K562 (cell line): ENCODE measurements at regions not wholly inside any gene's neighbourhood (a gene's known extent, or its start where the extent isn't known, plus 50 kb on each side); places are given as distances from the start of the nearest gene placed in this dataset.

ENCODE experiments used
- ATAC-seq: fragments of 200-7000 bp; cut with Tn5 transposase; 3 replicates; pipeline ENCODE4 v1.9.1; 2020; ENCODE audit warnings: moderate library complexity
- BruUV-seq: library from RNA; stranded (reverse); fragments of 400-500 nt; replicated peaks from 2 replicates; lab custom pipeline; 2021; lab: Mats Ljungman, UMichigan
- CTCF ChIA-PET: fragments of 300-600 bp; formaldehyde crosslinking; extraction: SDS; loops from one replicate; lab custom pipeline; 2021; ENCODE audit warnings: low intra/inter-chr PET ratio; lab: Yijun Ruan, JAX
- POLR2A ChIA-PET: fragments of 300-600, 350-650 bp; sonication (Branson Sonifier 250); formaldehyde crosslinking; extraction: SDS; loops from one replicate; lab custom pipeline; 2021; ENCODE audit warnings: antibody characterized with exemption, inconsistent platforms; lab: Yijun Ruan, JAX
- DNase-seq, 4 experiments: peaks; one replicate each; pipeline versions ENCODE4 v3.0.0 to v3.0.0-alpha.2; 2011 to 2018; ENCODE audit warnings: low spot score in 3 of 4, mixed read lengths in 3 of 4; ENCODE audit errors: extremely low read depth in 1 of 4
- FAIRE-seq: peaks from 2 replicates; lab custom pipeline; 2011; peaks lifted over from hg19 to GRCh38; lab: Jason Lieb, UNC
- H2AFZ ChIP-seq: 2 replicates; pipeline ENCODE4 v1.6.0; 2011; ENCODE audit warnings: low read depth, low read length, control low read depth, inconsistent platforms
- H3K27ac ChIP-seq: fragments of 200-600 bp; 3 replicates; pipeline ENCODE4 v1.8.0; 2011; ENCODE audit warnings: low read depth, mild to moderate bottlenecking, control low read depth, inconsistent platforms, low read length, moderate library complexity, mixed read lengths; ENCODE audit errors: extremely low read depth
- H3K27me3 ChIP-seq, 2 experiments: fragments of 300-600 bp in 1 of 2; 2 replicates in 1 of 2; 3 replicates in 1 of 2; pipeline versions ENCODE4 v1.6.0 to v1.8.0; 2011; ENCODE audit warnings: inconsistent platforms in 2 of 2, low read length in 2 of 2, mild to moderate bottlenecking in 1 of 2, mixed read lengths in 1 of 2, moderate library complexity in 1 of 2; ENCODE audit not compliant: control insufficient read depth in 2 of 2, insufficient read depth in 2 of 2
- H3K36me3 ChIP-seq: fragments of 300-600 bp; 3 replicates; pipeline ENCODE4 v1.8.0; 2011; ENCODE audit warnings: mild to moderate bottlenecking, low read length, inconsistent platforms; ENCODE audit not compliant: control insufficient read depth, insufficient read depth
- H3K4me1 ChIP-seq, 2 experiments: fragments of 200-600 bp in 1 of 2; replicated peaks in 1 of 2; 2 replicates in 1 of 2; 3 replicates in 1 of 2; pipeline versions ENCODE4 v1.5.1 to v1.8.0; 2011; ENCODE audit warnings: inconsistent platforms in 2 of 2, low read length in 2 of 2, mild to moderate bottlenecking in 1 of 2, mixed read lengths in 1 of 2, moderate library complexity in 1 of 2; ENCODE audit not compliant: control insufficient read depth in 2 of 2, insufficient read depth in 2 of 2
- H3K4me2 ChIP-seq: 2 replicates; pipeline ENCODE4 v1.6.1; 2011; ENCODE audit warnings: low read length, control low read depth, inconsistent platforms, mixed read lengths; ENCODE audit not compliant: insufficient read depth
- H3K4me3 ChIP-seq: fragments of 200-600 bp; sonication (generic), shearing (Covaris generic); 2 replicates; pipeline ENCODE4 v1.5.1; 2016; ENCODE audit warnings: control low read depth, inconsistent platforms
- H3K79me2 ChIP-seq: fragments of 200-600 bp; 3 replicates; pipeline ENCODE4 v1.8.0; 2011; ENCODE audit warnings: low read length, inconsistent platforms; ENCODE audit not compliant: control insufficient read depth, insufficient read depth
- H3K9ac ChIP-seq, 2 experiments: 2 replicates each; pipeline versions ENCODE4 v1.6.0 to v1.6.1; 2011; ENCODE audit warnings: low read depth in 2 of 2, low read length in 2 of 2, control low read depth in 1 of 2, inconsistent platforms in 1 of 2, mild to moderate bottlenecking in 1 of 2, mixed read lengths in 1 of 2; ENCODE audit not compliant: insufficient read depth in 1 of 2
- H3K9me1 ChIP-seq: one replicate; pipeline ENCODE4 v1.6.0; 2011; ENCODE audit warnings: inconsistent platforms, mild to moderate bottlenecking, low read length, moderate library complexity; ENCODE audit not compliant: control insufficient read depth, insufficient read depth
- H3K9me3 ChIP-seq: replicated peaks from 2 replicates; pipeline ENCODE4 v1.5.1; 2011; ENCODE audit warnings: low read depth, low read length, inconsistent platforms; ENCODE audit not compliant: control insufficient read depth, insufficient read depth
- H4K20me1 ChIP-seq: replicated peaks from 2 replicates; pipeline ENCODE4 v1.6.1; 2011; ENCODE audit warnings: low read length, inconsistent platforms, mixed read lengths; ENCODE audit not compliant: control insufficient read depth, insufficient read depth
- CBX2 ChIP-seq: fragments of 200-600 bp; sonication (generic); IDR thresholded peaks from one replicate; pipeline ENCODE4 v1.6.1; 2012; ENCODE audit warnings: mild to moderate bottlenecking, low read length, inconsistent platforms; ENCODE audit not compliant: insufficient read depth, poor library complexity, severe bottlenecking
- E4F1 ChIP-seq: fragments of 250-450 bp; sonication (Bioruptor Pico); IDR thresholded peaks from 2 replicates; pipeline ENCODE4 v1.5.0; 2021; ENCODE audit warnings: mild to moderate bottlenecking, borderline replicate concordance
- GABPB1 ChIP-seq: sonication (generic); formaldehyde crosslinking; IDR thresholded peaks from 2 replicates; pipeline ENCODE4 v1.8.0; 2022; ENCODE audit warnings: mild to moderate bottlenecking, missing genetic modification reagents
- KAT8 ChIP-seq: fragments of 450-650 bp; IDR thresholded peaks from 2 replicates; pipeline ENCODE4 v1.6.1; 2016; ENCODE audit warnings: low read depth, mild to moderate bottlenecking
- KHSRP ChIP-seq: fragments of 450-650 bp; IDR thresholded peaks from 2 replicates; pipeline ENCODE4 v1.6.1; 2017
- MCM7 ChIP-seq, 2 experiments: fragments of 450-650 bp; IDR thresholded peaks; 2 replicates each; pipeline ENCODE4 v1.6.1; 2016 to 2018
- MXD1 ChIP-seq: fragments of 250-450 bp; sonication (Bioruptor Pico); IDR thresholded peaks from 2 replicates; pipeline ENCODE4 v1.8.0; 2021; ENCODE audit warnings: borderline replicate concordance, mild to moderate bottlenecking, moderate library complexity; ENCODE audit not compliant: poor library complexity, severe bottlenecking
- NR3C1 ChIP-seq: sonication (generic); formaldehyde crosslinking; IDR thresholded peaks from 2 replicates; pipeline ENCODE4 v1.8.1; 2022; ENCODE audit warnings: missing genetic modification reagents
- PHB ChIP-seq: fragments of 250-450 bp; sonication (Bioruptor Pico); IDR thresholded peaks from 2 replicates; pipeline ENCODE4 v1.5.0; 2021
- POLR2AphosphoS5 ChIP-seq: IDR thresholded peaks from 2 replicates; pipeline ENCODE4 v1.6.1; 2011; ENCODE audit warnings: mild to moderate bottlenecking, low read depth, low read length, moderate library complexity; ENCODE audit not compliant: control insufficient read depth, insufficient read depth
- RBM39 ChIP-seq: fragments of 200-400 bp; formaldehyde crosslinking; optimal IDR thresholded peaks from 2 replicates; pipeline ENCODE3; 2018; ENCODE audit warnings: low read depth, low read length
- SMARCB1 ChIP-seq: IDR thresholded peaks from 2 replicates; pipeline ENCODE4 v1.6.1; 2011; ENCODE audit warnings: improper control_type of control experiment, low read depth; ENCODE audit not compliant: insufficient read length
- SNAPC5 ChIP-seq: fragments of 250-450 bp; sonication (Bioruptor Pico); IDR thresholded peaks from 2 replicates; pipeline ENCODE4 v1.8.0; 2021; ENCODE audit warnings: moderate library complexity, mild to moderate bottlenecking, inconsistent platforms
- SOX6 ChIP-seq: fragments of 450-650 bp; IDR thresholded peaks from 2 replicates; pipeline ENCODE4 v1.6.1; 2014; ENCODE audit warnings: mild to moderate bottlenecking
- TCFL5 ChIP-seq: fragments of 250-450 bp; sonication (Bioruptor Pico); conservative IDR thresholded peaks from 2 replicates; pipeline ENCODE4 v1.6.1; 2021; ENCODE audit warnings: mild to moderate bottlenecking, moderate library complexity, matching md5 sums
- YBX1 ChIP-seq: fragments of 450-650 bp; IDR thresholded peaks from 2 replicates; pipeline ENCODE4 v1.7.1; 2016; ENCODE audit warnings: mild to moderate bottlenecking
- ZNF507 ChIP-seq: conservative IDR thresholded peaks from 2 replicates; pipeline ENCODE4 v1.6.1; 2017; ENCODE audit warnings: missing genetic modification characterization, missing compliant biosample characterization
- WGBS: fragments of 100-300 bp; shearing (Covaris generic); methylation state at CpG from one replicate; pipeline ENCODE4 v1.1.6; 2016; ENCODE audit warnings: low coverage, mixed read lengths; ENCODE audit not compliant: insufficient coverage; ENCODE audit errors: missing lambda C conversion rate; 5-methylcytosine and 5-hydroxymethylcytosine counted together
- in situ Hi-C: fragments of 300-500 bp; cut with MboI; formaldehyde crosslinking; loops from 4 replicates; pipeline ENCODE4 v1.15.0; 2018; ENCODE audit warnings: inconsistent platforms, mixed read lengths
- intact Hi-C: fragments of 100-400 bp; cut with micrococcal nuclease; formaldehyde crosslinking; loops from 2 replicates; pipeline ENCODE4 v1.14.2; 2022
- TF ChIP-seq, protein P1 (sequence below): fragments of 450-650 bp; IDR thresholded peaks from 2 replicates; pipeline ENCODE4 v1.6.1; 2016; ENCODE audit warnings: mild to moderate bottlenecking

DNA sequence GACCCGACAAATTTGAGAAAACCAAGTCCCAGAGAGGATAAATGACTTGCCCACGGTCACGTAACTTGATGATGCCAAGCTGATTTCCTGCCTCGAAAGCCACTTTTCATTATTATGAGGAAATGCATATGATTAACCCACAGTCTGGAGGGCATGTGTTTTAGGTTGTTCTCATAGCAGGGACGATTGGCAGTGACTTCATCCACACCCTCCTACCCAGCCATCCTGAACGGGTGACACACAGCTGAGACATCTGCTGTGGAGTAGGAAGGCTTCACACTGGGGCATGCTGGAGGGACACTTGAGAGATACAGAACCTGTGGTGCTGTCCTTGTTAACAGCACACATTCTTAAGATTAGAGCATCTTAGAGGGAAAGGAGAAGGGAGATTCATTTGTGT, 65.4 kb upstream of the WDFY2 start (continued):
- TF ChIP-seq KHSRP (no peak), ZNF507 (no peak), GABPB1 (CRISPR knock-in tag) (no peak), RBM39 (no peak), TCFL5 (CRISPR knock-in tag) (no peak), CBX2 (no peak), E4F1 (CRISPR knock-in tag) (no peak), MXD1 (no peak)

DNA sequence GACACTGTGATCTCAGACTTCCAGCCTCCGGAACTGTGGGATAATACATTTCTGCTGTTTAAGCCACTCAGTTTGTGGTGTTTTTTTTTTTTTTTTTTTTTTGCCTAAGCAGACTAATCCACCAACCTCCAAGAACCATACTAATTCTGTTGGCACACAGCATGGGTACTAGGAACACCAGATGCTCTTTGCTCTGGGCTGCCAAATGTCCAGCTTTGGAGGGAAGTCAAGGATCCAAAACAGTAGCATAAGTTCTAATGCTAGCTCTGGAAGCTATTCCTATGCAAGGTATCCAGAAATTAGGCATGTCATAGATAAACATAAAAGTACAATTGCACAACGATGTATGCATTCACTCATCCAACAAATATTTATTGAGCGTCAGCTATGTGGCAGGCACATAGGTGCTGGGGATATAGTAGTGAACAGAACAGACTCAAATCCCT, 64.5 kb upstream of the WDFY2 start:
- Histone ChIP-seq H3K27ac (no peak overlapping the region), H4K20me1 (no peaks in the 10 kb centered on the region), H3K79me2 (no peaks in the 10 kb centered on the region), H3K36me3 (no peaks in the 10 kb centered on the region), H3K4me3 (no peak overlapping the region), H3K4me2 (no peak overlapping the region), H3K9me3 (no peaks in the 10 kb centered on the region), H3K9me1 (no peaks in the 10 kb centered on the region), H3K27me3 (no peaks in the 10 kb centered on the region), H2AFZ (no peak overlapping the region), H3K4me1 (peaks cover 0 to 19% of the 10 kb centered on the region in 2 experiments; a peak in 4 of 5 replicates), H3K9ac (no peak overlapping the region)
- intact Hi-C loops = no loop called here
- in situ Hi-C loops = no loop called here
- CTCF ChIA-PET = no interaction called here
- ATAC-seq = no peak
- POLR2A ChIA-PET = no interaction called here
- BruUV-seq = no TSS peak
- FAIRE-seq = no peak
- DNase-seq = no peak
- WGBS = 23% methylated on average over 3 of the region's 3 CpGs
- TF ChIP-seq PHB (CRISPR knock-in tag) (no peak), KAT8 (no peak), SMARCB1 (no peak), MCM7 (IDR thresholded peaks at IDR 0.05) (no peak), POLR2AphosphoS5 (no peak), NR3C1 (no peak), SNAPC5 (CRISPR knock-in tag) (no peak), SOX6 (no peak), YBX1 (no peak)
- TF ChIP-seq, protein P1, sequence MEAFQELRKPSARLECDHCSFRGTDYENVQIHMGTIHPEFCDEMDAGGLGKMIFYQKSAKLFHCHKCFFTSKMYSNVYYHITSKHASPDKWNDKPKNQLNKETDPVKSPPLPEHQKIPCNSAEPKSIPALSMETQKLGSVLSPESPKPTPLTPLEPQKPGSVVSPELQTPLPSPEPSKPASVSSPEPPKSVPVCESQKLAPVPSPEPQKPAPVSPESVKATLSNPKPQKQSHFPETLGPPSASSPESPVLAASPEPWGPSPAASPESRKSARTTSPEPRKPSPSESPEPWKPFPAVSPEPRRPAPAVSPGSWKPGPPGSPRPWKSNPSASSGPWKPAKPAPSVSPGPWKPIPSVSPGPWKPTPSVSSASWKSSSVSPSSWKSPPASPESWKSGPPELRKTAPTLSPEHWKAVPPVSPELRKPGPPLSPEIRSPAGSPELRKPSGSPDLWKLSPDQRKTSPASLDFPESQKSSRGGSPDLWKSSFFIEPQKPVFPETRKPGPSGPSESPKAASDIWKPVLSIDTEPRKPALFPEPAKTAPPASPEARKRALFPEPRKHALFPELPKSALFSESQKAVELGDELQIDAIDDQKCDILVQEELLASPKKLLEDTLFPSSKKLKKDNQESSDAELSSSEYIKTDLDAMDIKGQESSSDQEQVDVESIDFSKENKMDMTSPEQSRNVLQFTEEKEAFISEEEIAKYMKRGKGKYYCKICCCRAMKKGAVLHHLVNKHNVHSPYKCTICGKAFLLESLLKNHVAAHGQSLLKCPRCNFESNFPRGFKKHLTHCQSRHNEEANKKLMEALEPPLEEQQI = no peak
